Fibroblast of lung (primary cell): ENCODE measurements at regions not wholly inside any gene's neighbourhood (a gene's known extent, or its start where the extent isn't known, plus 50 kb on each side); places are given as distances from the start of the nearest gene placed in this dataset.

ENCODE experiments used
- DNase-seq, 2 donors: peaks; one replicate each; pipeline versions ENCODE4 v3.0.0 to v3.0.0-alpha.2; 2010; ENCODE audit warnings: low read depth in 2 of 2
- H2AFZ ChIP-seq: 2 replicates; pipeline ENCODE4 v1.5.1; 2012; ENCODE audit warnings: low read length, control low read depth, inconsistent platforms
- H3K27ac ChIP-seq: 2 replicates; pipeline ENCODE4 v1.5.1; 2011; ENCODE audit warnings: low read length, control low read depth; ENCODE audit not compliant: insufficient read depth
- H3K27me3 ChIP-seq: 2 replicates; pipeline ENCODE4 v1.5.1; 2011; ENCODE audit warnings: mild to moderate bottlenecking, low read length; ENCODE audit not compliant: control insufficient read depth, insufficient read depth
- H3K36me3 ChIP-seq: 2 replicates; pipeline ENCODE4 v1.5.1; 2011; ENCODE audit warnings: low read length; ENCODE audit not compliant: control insufficient read depth, insufficient read depth
- H3K4me1 ChIP-seq: 2 replicates; pipeline ENCODE4 v1.5.1; 2011; ENCODE audit warnings: low read length; ENCODE audit not compliant: control insufficient read depth, insufficient read depth; ENCODE audit errors: extremely low read depth
- H3K4me2 ChIP-seq: 2 replicates; pipeline ENCODE4 v1.5.1; 2011; ENCODE audit warnings: low read length, control low read depth; ENCODE audit not compliant: insufficient read depth; ENCODE audit errors: extremely low read depth
- H3K4me3 ChIP-seq, 4 experiments: fragments of 200-600 bp in 1 of 4; sonication (generic) in 1 of 4; replicated peaks in 1 of 4; 2 replicates each; pipeline ENCODE4 v1.5.1; 2011 to 2016; ENCODE audit warnings: low read length in 4 of 4, low read depth in 3 of 4, mild to moderate bottlenecking in 3 of 4, control low read depth in 2 of 4, inconsistent platforms in 1 of 4, mixed read lengths in 1 of 4; ENCODE audit not compliant: insufficient read depth in 1 of 4; ENCODE audit errors: control extremely low read depth in 1 of 4
- H3K79me2 ChIP-seq: 2 replicates; pipeline ENCODE4 v1.5.1; 2012; ENCODE audit warnings: mild to moderate bottlenecking, low read length, inconsistent platforms; ENCODE audit not compliant: control insufficient read depth, insufficient read depth
- H3K9ac ChIP-seq: 2 replicates; pipeline ENCODE4 v1.5.1; 2011; ENCODE audit warnings: mild to moderate bottlenecking, low read length, control low read depth; ENCODE audit not compliant: insufficient read depth
- H3K9me3 ChIP-seq: 2 replicates; pipeline ENCODE4 v1.5.1; 2012; ENCODE audit warnings: low read depth, low read length; ENCODE audit not compliant: control insufficient read depth, insufficient read depth
- H4K20me1 ChIP-seq: 2 replicates; pipeline ENCODE4 v1.5.1; 2011; ENCODE audit warnings: low read length; ENCODE audit not compliant: control insufficient read depth, insufficient read depth; ENCODE audit errors: extremely low read depth
- CTCF ChIP-seq, 2 donors: IDR thresholded peaks in 1 of 2; conservative IDR thresholded peaks in 1 of 2; 1 replicate in 1 of 2; 2 replicates in 1 of 2; pipeline ENCODE4 v1.5.1; 2011 to 2012; ENCODE audit warnings: low read length in 2 of 2, control low read depth in 1 of 2, inconsistent platforms in 1 of 2, low read depth in 1 of 2, mild to moderate bottlenecking in 1 of 2
- EZH2 ChIP-seq: IDR thresholded peaks from 2 replicates; pipeline ENCODE4 v1.5.1; 2012; ENCODE audit warnings: low read length, control low read depth, mild to moderate bottlenecking; ENCODE audit errors: missing control alignments

DNA sequence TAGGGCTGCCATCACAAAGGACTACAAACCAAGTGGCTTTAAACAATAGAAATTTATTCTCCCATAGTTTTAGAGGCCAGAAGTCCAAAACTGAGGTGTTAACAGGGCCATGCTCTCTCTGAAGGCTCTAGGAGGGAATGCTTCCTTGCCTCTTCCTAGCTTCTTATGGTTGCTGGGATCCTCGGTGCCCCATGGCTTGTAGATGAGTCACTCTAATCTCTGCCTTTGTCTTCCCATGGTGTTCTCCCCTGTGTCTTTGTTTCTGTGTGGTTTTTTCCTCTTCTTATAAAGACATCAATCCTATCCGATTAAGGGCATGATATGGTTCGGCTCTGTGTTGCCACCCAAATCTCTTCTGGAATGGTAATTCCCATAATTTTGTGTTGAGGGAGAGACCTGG is 178.8 kb upstream of the NREP start:
- no peaks in the 10 kb centered on the region for H3K27me3 ChIP-seq
- H3K79me2 ChIP-seq, result no peaks in the 10 kb centered on the region

GRCh38 chr5:111935009-111935408 is 178.0 kb upstream of the NREP start:
- Histone ChIP-seq H3K9ac (no peak overlapping the region), H3K4me1 (peaks cover 20% of the 10 kb centered on the region), H3K9me3 (no peaks in the 10 kb centered on the region), H3K79me2 (no peaks in the 10 kb centered on the region), H4K20me1 (no peaks in the 10 kb centered on the region), H2AFZ (no peak overlapping the region), H3K27ac (no peak overlapping the region), H3K4me2 (no peak overlapping the region), H3K27me3 (no peaks in the 10 kb centered on the region), H3K36me3 (no peaks in the 10 kb centered on the region), H3K4me3 (no peak overlapping the region)
- no peak for DNase-seq
- TF ChIP-seq CTCF (conservative IDR thresholded peaks at IDR 0.05 in 1 of 2, IDR thresholded peaks at IDR 0.05 in 1 of 2; ENCODE audit: low read depth in 1 of 2, low read length in 2 of 2), result no peak
- TF ChIP-seq EZH2, result no peak

More for the DNA sequence above, 178.8 kb upstream of the NREP start:
- Histone ChIP-seq H3K9me3 (no peaks in the 10 kb centered on the region), H3K4me1 (peaks cover 14% of the 10 kb centered on the region), H2AFZ (no peak overlapping the region), H3K4me2 (no peak overlapping the region), H3K4me3 (no peak overlapping the region), H4K20me1 (no peaks in the 10 kb centered on the region), H3K36me3 (no peaks in the 10 kb centered on the region), H3K9ac (no peak overlapping the region), H3K27ac (no peak overlapping the region)
- TF ChIP-seq EZH2, result no peak
- DNase-seq, result peak in 1 of 2 donors; percentile 59

DNA sequence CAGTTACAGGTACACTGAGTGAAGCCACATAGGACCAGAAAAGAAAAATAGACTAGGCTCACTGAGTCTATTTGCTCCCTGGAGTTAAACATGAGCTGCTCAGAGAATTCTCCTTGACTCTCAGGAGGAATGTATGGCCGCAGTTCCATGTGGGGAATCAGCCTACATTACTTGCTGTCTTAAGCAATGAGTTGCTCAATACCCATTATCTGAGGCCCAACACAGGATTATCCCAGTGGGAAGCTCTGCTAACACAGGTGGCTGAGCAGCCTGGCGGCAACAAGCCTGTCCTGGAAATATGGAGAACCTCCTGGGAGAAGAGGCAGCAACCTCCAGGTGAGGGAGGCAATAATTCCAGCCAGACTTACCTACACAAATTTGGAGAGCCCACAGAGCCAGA is 177.5 kb upstream of the NREP start:
- Histone ChIP-seq H3K4me3 (no peak overlapping the region), H2AFZ (no peak overlapping the region), H3K4me2 (no peak overlapping the region), H3K27me3 (no peaks in the 10 kb centered on the region), H4K20me1 (no peaks in the 10 kb centered on the region), H3K36me3 (no peaks in the 10 kb centered on the region), H3K27ac (no peak overlapping the region), H3K79me2 (no peaks in the 10 kb centered on the region), H3K9me3 (no peaks in the 10 kb centered on the region), H3K4me1 (peaks cover 23% of the 10 kb centered on the region), H3K9ac (no peak overlapping the region)
- TF ChIP-seq EZH2 (no peak), CTCF (conservative IDR thresholded peaks at IDR 0.05 in 1 of 2, IDR thresholded peaks at IDR 0.05 in 1 of 2; ENCODE audit: low read depth in 1 of 2, low read length in 2 of 2) (no peak)
- DNase-seq, result no peak
